GM19438 (cell line): ENCODE measurements at regions not wholly inside any gene's neighbourhood (a gene's known extent, or its start where the extent isn't known, plus 50 kb on each side); places are given as distances from the start of the nearest gene placed in this dataset.

Experiments
- ATAC-seq: cut with Tn5 transposase; IDR thresholded peaks from one replicate; pipeline ENCODE4 v1.9.1; 2021; ENCODE audit warnings: low read depth; ENCODE audit not compliant: unreplicated experiment

DNA sequence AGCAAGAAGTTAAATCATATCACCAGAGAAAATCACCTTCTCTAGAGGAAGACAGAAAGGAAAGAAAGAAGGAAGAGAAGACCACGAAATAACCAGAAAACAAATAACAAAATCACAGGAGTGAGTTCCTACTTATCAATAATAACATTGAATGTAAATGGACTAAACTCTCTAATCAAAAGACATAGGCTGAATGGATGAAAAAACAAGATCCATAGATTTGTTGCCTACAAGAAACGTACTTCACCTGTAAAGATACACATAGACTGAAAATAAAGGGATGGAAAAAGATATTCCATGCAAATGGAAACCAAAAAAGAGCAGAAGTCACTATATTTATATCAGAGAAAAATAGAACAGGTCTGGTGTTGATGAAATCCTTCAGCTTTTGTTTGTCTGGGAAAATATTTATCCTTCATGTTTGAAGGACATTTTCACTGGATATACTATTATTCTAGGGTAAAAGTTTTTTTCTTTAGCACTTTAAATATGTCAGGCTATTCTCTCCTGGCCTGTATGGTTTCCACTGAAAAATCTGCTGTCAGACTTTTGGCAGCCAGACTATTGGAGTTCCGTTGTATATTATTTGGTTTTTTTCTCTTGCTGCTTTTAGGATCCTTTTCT lies 202.5 kb upstream of the DUSP10 start:
- ATAC-seq, result no peak

DNA sequence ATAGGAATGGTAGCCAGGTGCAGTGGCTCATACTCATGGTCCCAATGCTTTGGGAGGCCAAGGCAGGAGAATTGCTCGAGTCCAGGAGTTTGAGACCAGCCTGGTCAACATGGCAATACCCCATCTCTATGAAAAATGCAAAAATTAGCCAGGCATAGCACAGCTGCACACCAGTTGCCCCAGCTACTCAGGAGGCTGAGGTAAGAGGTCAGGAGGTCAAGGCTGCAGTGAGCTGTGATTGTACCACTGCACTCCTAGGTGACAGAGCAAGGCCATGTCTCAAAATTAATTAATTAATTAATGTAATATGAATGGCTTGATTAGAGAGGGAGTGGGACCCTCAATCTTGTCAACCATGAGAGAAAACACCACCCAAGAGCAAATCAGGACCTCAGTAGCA lies 198.7 kb upstream of the DUSP10 start:
- ATAC-seq, result no peak

DNA sequence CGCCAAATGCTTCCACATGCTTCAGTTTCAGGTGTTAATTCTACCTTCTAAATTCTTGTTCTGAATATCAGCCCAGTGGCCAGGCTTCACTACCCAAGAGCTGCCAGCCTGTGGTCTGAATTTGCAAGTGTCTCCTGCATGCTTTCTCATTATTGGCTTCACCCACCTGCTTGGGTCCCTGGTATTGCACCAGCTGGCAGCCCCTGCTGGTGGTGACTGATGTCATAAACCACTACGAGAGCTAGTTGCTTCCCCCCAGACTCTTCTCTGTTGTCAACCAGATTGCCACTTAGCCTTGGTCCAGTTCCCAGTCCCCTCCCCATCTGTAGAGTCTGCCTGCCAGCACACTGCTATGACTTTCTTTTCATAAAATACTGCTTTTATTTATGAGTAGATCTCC lies 197.7 kb upstream of the DUSP10 start:
- ATAC-seq, result peak; percentile 62

DNA sequence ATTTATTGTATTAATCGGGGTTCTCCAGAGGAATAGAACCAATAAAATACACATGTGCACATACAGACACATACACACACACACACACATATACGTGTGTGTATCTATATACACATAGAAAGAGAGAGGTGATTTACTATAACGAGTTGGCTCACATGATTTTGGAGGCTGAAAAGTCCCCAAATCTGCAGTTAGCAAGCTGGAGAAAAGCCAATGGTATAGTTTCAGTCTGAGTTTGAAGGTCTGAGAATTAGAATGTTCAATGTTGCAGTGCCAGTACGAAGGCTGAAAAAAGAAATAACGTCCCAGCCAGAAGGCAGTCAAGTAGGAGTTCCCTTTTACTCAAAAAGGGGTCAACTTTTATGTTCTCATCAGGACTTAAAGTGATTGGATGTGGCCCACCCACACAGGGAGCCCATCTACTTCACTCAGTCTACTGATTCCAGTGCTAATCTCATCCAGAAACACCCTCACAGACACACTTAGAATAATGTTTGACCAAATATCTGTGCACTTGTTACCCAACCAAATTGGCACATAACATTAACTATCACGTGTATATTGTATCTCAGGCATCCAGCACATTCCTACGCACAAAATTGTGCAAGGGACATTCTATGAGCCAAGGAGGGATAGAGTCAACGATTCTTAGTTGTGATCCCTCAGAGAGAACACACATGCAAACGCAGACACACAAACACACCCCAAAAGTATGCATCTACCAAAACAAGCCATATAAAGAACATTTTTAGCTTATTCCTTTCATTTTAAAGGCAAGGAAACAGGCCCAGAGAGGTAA lies 195.5 kb upstream of the DUSP10 start:
- no peak for ATAC-seq

DNA sequence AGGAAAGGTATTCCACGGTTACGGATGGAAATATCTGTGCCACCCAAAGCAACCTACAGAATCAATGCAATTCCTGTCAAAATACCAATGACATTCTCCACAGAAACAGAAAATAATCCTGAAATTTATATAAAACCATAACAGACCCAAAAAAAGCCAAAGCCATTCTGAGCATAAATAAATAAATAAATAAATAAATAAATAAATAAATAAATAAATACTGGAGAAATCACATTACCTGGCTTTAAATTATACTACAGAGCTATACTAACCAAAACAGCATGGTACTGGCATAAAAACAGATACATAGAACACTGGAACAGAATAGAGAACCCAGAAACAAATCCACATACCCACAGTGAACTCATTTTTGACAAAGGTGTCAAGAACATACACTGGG lies 191.9 kb upstream of the DUSP10 start:
- ATAC-seq, result no peak

DNA sequence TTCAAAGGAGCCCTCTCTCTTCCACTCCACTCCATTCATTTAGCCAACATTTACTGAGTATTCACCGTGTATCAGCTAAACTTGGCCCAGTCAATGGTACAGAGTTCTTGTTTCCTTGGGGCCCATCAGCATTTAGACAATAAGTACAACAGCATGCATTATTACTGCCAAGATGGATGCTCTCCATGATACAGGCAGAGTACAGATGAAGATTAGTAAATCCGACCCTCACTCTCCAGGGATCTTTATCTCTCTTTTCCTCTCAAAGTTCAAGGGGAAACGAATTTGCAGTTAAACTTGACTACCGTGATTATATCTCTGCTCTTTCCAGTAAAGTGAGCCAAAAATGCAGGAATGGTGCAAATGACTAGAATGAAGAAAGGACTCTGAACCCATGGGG lies 184.6 kb upstream of the DUSP10 start:
- ATAC-seq, result no peak

DNA sequence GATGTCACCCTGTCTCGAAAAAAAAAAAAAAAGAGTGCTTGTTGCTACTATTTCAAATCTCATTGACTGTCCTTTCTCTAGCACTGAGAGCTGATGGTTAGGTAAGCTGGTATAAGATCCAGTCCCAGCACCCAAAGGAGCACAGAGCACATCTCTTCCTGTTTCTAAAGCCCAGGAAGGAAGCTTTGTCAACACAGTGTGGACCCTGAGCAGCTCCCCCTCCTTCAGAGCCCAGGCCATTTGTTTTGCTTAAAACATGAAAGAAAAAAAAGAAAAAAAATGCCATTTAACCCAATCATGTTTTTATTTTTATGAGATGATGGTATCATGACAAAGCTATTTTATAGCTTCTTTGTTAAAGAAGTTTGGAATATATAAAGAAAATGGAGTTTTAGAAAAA lies 184.1 kb upstream of the DUSP10 start:
- no peak for ATAC-seq

DNA sequence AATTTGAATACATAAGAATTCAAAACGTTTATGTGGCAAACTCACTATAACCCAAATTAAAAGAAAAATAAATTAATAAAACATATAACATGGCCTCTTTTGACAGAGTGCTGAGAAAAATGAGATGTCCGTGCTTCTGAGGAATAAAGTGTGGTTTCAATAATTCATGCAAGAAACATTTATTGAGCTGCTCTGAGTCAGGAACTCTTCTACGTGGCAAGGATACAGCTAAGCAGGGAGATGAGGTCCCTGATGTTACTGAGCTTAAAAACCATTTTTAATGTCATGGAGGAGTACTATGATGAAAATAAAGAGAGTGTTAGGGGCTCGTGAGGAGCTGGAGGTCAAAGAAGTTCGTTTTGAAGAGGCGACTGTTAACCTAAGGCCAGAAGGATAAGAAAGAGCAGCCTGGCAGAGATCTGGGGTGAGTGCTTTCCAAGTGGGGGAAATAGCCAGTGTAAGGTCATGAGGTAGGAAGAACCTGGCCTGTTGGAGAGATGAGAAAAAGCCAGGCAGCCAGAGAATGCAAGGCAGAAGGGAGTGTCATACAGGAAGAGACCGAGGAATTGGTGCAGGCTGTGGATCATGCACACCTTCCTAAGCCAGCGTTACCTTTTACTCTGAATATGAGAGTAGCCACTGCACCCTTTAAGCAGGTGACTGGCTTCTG lies 182.2 kb upstream of the DUSP10 start:
- ATAC-seq, result no peak

DNA sequence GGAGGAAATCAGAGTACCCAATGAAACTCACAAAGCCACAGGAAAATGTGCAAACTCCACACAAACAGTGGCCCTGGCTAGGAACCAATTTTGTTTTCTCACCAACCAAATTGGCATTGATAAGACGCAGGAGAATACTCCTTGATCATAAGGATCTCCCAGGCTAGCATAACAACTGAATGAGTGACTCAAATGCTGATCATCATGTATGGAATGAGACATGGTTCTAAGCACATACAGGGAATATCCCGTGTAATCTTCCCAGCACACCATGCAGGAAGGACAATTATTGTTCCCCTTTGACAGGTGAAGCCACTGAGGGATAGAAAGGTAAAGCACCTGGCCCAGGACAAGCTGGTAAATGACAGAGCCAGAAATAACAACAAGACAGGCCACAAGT lies 180.0 kb upstream of the DUSP10 start:
- ATAC-seq, result no peak

DNA sequence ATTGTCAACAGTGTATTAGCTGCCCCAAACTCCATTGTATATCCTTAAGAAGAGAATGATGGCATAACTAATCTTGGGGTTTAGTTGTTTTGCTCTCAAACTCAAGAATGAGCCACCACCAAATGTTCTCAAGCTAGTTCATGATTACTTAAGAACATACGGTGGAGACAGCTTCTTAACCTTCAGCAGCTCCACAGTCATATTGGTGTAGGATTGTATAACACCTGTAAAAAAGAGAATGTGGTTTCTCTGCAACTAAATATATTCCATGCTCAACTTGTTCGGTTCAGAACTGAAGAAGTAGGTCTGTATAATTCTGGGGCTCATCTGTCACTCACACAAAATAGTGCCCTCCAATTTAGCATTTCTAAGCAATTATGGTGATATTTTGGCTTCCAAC lies 177.9 kb upstream of the DUSP10 start:
- no peak for ATAC-seq

DNA sequence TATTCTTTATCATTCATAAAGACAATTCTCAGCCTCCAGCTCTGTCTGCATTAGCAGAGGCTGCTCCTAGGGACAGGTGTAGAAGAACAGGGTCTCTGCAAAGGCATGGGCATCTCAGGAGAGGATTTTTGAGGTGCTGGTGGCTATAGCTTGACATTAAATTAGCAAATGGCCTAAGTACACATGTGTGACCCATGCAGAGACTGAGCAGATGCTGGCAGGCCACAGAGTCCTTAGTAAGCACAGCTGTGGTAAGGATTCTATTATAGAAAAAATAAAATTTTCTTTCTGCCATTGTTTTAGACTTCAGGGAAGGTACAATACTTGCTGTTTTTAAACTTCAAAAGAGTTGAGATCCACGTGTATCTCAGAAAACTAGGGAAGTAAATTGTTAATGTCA lies 177.5 kb upstream of the DUSP10 start:
- no peak for ATAC-seq

DNA sequence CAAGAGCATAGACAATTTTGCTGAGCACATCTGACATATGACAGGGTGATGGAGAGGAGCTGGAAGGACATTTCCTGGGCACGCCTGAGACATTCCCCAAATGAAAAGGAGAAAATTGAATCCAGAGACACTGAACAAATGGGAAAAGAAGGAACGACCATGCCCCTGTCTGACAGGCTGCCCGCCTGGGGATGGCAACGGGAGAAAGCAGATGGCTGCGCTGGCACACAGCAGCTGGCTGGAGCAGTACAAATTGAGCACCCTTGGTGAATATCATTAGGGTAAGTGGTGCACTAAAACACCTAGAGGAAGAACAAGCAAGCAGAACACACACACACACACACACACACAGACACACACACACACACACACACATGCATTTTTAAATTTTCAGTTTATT lies 174.3 kb upstream of the DUSP10 start:
- no peak for ATAC-seq

DNA sequence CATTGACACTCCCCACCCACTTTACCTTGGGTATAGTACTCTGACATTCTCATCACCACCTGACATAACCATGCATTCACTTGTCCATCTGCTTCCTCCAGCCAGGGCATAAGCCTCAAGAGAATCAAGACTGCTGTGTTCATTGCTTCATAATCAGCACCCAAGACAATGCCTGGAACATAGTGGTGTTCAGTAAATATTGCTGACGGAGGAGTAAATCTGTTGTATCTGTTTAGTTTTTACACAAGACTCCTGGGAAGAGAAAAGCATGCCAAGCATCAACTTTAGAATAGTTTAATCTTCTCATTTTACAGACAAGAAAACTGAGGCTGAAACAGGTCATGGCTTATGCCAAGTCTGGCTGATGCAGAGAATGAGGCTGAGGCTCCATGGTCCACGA lies 173.9 kb upstream of the DUSP10 start:
- ATAC-seq, result no peak

DNA sequence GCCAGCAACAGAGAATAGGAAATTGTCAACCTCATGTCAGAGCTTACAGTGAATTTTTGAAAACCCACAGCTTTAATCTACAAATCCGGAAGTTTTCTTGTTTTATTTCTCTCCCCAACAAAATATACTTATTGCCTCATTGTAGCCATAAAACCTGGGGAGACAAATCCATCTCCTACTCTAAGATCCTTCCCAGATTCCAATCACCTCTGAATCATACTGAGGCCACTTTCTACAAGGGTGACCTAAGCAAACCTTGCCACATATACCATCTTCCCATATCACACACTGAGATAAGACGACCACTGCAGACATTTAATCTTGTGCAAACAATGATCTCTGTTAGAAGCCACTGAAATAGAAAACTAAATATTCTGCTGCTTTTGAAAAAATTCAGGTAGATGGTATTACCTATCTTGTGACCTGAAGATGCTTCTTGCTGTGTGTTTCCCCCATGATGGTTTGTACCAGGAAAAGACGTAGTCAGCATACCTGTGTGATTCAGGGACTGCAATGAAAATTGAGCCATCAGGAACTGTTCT lies 171.5 kb upstream of the DUSP10 start:
- ATAC-seq, result no peak

DNA sequence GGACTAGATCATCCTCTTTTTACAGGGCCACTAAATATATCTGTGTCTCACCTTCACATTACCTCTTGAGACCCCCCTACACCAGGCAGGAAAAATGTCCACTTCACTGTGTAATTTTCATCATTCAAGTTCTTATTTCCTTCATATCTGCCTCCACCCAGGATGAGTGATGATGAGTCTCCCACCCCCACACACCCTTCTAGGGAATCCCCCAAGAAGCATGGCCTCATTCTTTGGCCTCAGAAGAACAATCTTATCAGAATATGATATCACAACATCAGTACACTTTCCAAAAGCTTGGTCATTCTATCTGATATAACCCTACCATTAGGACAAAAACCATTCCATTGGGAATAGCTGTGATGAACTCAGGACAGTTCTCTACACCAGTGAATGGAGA lies 170.3 kb upstream of the DUSP10 start:
- ATAC-seq, result no peak

DNA sequence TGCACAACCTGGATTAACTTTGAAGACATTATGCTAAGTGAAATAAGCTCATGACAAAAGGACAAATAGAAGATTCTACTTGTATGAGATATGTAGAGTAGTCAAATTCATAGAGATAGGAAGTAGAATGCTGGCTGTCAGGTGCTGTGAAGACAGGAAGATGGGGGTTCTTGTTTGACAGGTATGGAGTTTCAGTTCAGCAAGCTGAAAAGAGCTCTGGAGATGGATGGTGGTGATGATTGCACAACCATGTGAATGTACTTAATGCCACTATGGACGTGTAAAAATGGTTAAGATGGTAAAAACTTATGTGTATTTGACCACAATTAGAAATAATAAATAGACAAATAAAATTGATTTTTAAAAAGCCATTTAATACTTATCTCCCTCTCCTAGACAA lies 169.8 kb upstream of the DUSP10 start:
- no peak for ATAC-seq

DNA sequence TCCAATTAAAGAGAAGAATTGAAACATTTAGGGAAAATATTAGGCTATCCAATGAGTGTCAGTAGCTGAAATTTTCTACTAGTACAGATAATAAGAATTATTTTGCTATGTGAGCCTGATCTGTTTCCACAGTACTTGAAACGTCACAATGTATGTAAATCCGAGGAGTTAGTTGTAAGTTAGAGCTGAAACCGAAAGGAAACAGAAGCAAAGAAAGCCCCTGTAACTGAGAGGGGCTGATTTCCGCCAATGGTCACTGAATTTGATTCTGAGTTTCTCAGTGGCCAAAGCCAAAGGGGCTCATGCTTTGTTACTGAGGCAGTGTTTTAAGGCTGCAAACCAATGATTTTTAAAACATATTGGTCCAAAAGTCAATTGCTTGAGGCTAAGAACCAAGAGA lies 168.3 kb upstream of the DUSP10 start:
- ATAC-seq, result no peak

DNA sequence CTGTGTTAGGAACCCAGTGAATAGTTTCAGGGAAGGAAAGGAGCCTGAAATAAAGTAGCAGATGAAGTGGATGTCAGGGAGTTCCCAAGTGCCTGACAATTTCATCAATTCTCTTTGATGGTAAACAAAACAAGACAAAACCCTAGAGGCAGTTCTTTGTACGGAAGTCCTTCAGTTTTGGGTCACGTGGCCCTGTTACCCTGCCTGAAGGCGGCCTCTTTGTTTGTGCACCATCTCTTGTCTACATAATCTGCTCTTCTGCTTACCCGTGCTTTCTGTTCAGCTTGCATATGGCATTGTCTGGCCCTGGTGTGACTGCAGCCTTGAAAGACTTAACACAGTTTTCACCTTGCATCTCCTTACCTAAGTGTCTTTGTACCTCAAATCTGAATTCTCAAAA lies 166.7 kb upstream of the DUSP10 start:
- no peak for ATAC-seq

DNA sequence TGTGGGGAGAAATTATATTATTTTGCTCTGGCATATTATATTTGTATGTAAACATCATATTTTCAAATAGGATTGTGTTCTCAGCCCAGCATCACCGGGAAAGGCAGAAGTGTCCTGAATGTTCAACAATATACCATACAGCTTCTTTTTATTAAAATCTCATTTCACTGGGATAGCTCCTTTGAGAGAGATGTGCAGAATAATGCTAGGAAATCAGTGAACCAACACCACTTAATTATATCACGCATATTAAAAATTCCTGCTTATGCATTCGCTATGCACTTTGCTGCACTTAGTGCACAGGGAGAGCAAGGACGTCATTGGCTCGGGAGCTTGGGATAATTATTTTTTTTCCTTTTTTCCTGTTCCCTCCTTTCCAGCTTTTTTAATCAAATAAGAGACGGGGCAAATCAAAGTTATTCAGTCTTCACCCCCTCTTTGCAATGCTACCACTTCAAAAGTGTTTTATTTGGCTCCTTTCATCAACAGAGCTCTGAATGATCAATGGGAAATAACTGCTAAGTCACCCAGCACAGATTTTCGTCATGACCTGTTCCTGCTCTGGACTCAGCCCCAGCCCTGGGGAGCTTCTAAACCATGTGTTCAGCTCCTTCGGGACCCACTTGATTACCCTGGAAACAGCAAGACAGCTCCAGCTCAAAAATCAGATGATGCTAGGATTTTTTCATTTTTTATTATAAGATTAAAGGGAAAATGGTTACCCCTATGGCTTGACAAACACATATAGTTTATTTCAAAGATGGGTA lies 165.5 kb upstream of the DUSP10 start:
- no peak for ATAC-seq

DNA sequence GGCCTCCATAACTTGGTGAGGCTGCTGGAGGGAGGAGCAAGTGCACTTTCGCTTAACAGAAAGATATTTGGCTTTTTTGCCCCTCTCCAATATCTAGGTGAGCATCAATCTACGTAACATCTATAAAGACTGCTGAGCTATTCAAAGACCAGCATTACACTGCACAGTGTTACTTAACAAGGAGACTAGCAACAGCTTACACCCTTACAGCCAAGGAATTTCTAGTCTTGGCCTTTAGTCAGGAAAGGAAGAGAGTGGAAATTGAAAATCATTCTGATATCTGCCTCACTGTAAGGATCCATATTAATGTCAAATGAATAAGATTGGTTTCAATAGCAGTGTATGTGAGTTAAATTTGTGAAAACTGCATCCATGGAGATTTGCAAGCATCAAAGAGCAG lies 163.9 kb upstream of the DUSP10 start:
- no peak for ATAC-seq

DNA sequence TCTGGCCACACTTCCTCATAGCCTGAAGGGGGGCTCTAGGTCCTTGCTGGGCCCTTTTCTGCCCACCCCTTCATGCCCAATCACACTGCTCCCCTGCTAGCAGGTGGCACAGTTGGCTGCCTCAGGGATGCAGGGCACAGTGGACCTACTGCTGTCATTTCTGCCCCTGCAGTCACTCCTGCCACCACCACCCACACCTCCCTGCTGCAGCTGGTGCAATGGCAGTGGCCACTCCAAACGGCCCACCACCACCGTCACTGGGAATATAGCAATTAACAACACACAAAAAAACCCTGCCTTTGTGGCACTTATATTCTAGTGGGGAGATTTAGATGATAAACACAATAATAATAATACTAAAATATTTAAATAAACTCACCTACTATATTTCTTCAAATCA lies 162.4 kb upstream of the DUSP10 start:
- ATAC-seq, result no peak
